Skeletal muscle cell (primary cell): ENCODE measurements at regions not wholly inside any gene's neighbourhood (a gene's known extent, or its start where the extent isn't known, plus 50 kb on each side); places are given as distances from the start of the nearest gene placed in this dataset.
A peak's percentile ranks its signal among the peaks of the same experiment; 100 is the strongest.

Experiments used
- DNase-seq: peaks from one replicate; pipeline ENCODE4 v3.0.0-alpha.2; 2010; ENCODE audit warnings: low read depth
- H3K4me3 ChIP-seq: 2 replicates; pipeline ENCODE4 v1.5.1; 2011; ENCODE audit warnings: low read depth, mild to moderate bottlenecking, control low read depth, low read length, moderate library complexity

GRCh38 chr5:34519489-34520220, 136.5 kb upstream of the RAI14 start:
- DNase-seq: no peak
- no peak overlapping the region for H3K4me3 ChIP-seq

GRCh38 chr5:34521628-34522290, 134.4 kb upstream of the RAI14 start:
- no peak for DNase-seq
- H3K4me3 ChIP-seq: no peak overlapping the region

- H3K4me3 ChIP-seq: no peak overlapping the region
- DNase-seq: peak; percentile 72
These were observed 133.3 kb upstream of the RAI14 start for GRCh38 chr5:34522599-34523386.

GRCh38 chr5:34523387-34523726, 132.8 kb upstream of the RAI14 start:
- DNase-seq: no peak
- H3K4me3 ChIP-seq: no peak overlapping the region

- DNase-seq: peak; percentile 69
- no peak overlapping the region for H3K4me3 ChIP-seq
These were observed 132.0 kb upstream of the RAI14 start for GRCh38 chr5:34524123-34524522.

- DNase-seq: no peak
- no peak overlapping the region for H3K4me3 ChIP-seq
These were observed 130.4 kb upstream of the RAI14 start for GRCh38 chr5:34525761-34526160.

GRCh38 chr5:34526682-34527305, 129.3 kb upstream of the RAI14 start:
- DNase-seq: no peak
- H3K4me3 ChIP-seq: no peak overlapping the region

GRCh38 chr5:34529581-34530331, 126.4 kb upstream of the RAI14 start:
- H3K4me3 ChIP-seq: no peak overlapping the region
- DNase-seq: no peak

GRCh38 chr5:34530637-34531036, 125.5 kb upstream of the RAI14 start:
- no peak overlapping the region for H3K4me3 ChIP-seq
- DNase-seq: no peak

GRCh38 chr5:34531751-34532360, 124.3 kb upstream of the RAI14 start:
- no peak overlapping the region for H3K4me3 ChIP-seq
- DNase-seq: no peak

GRCh38 chr5:34533582-34534522, 122.3 kb upstream of the RAI14 start:
- peak; percentile 89 for DNase-seq
- H3K4me3 ChIP-seq: no peak overlapping the region

GRCh38 chr5:34534523-34535103, 121.5 kb upstream of the RAI14 start:
- no peak overlapping the region for H3K4me3 ChIP-seq
- DNase-seq: peak; percentile 87

GRCh38 chr5:34535433-34535832, 120.7 kb upstream of the RAI14 start:
- no peak overlapping the region for H3K4me3 ChIP-seq
- DNase-seq: no peak

GRCh38 chr5:34535944-34536623, 120.0 kb upstream of the RAI14 start:
- DNase-seq: no peak
- no peak overlapping the region for H3K4me3 ChIP-seq

GRCh38 chr5:34536699-34537098, 119.4 kb upstream of the RAI14 start:
- no peak for DNase-seq
- H3K4me3 ChIP-seq: no peak overlapping the region

- no peak overlapping the region for H3K4me3 ChIP-seq
- DNase-seq: no peak
These were observed 118.0 kb upstream of the RAI14 start for GRCh38 chr5:34538026-34538672.

- no peak for DNase-seq
- no peak overlapping the region for H3K4me3 ChIP-seq
These were observed 116.9 kb upstream of the RAI14 start for GRCh38 chr5:34539183-34539582.
